GM06990 (cell line): ENCODE measurements at regions not wholly inside any gene's neighbourhood (a gene's known extent, or its start where the extent isn't known, plus 50 kb on each side); places are given as distances from the start of the nearest gene placed in this dataset.

Experiments
- DNase-seq: peaks from one replicate; pipeline ENCODE4 v3.0.0-alpha.2; 2011; ENCODE audit not compliant: insufficient read length; ENCODE audit errors: extremely low read depth
- H3K27me3 ChIP-seq: replicated peaks from 2 replicates; pipeline ENCODE4 v1.6.0; 2011; ENCODE audit warnings: low read length; ENCODE audit not compliant: control insufficient read depth, insufficient read depth
- H3K36me3 ChIP-seq: 2 replicates; pipeline ENCODE4 v1.5.1; 2011; ENCODE audit warnings: low read length; ENCODE audit not compliant: control insufficient read depth, insufficient read depth
- H3K4me3 ChIP-seq: replicated peaks from 2 replicates; pipeline ENCODE4 v1.5.1; 2011; ENCODE audit warnings: low read depth, mild to moderate bottlenecking, control low read depth, low read length
- TF ChIP-seq, protein P1 (sequence below): IDR thresholded peaks from 2 replicates; pipeline ENCODE4 v1.5.1; 2011; ENCODE audit warnings: low read length, control low read depth, mild to moderate bottlenecking, inconsistent platforms; ENCODE audit not compliant: insufficient read depth, poor library complexity, severe bottlenecking

DNA sequence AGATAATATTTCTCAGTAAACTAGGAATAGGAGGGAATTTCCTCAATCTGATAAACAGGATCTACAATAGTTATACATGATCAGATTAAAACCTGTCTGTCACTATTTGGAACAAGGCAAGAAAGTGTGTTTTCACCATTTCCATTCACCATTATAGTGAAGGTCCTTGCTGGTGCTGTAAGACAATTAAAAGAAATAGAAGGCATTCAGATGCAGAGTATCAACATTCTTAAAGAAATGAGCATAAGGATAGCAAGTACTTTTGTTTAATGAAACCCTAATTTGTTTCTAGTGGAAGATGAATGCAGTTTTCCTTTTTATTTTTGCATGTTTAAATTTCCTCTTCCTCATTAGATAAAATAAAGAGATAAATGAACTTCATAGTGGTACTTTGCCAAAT lies 693.7 kb downstream of the PLCL1 start:
- no peaks in the 10 kb centered on the region for H3K27me3 ChIP-seq
- no peaks in the 10 kb centered on the region for H3K36me3 ChIP-seq
- no peak overlapping the region for H3K4me3 ChIP-seq
- DNase-seq, result no peak
- TF ChIP-seq, protein P1, sequence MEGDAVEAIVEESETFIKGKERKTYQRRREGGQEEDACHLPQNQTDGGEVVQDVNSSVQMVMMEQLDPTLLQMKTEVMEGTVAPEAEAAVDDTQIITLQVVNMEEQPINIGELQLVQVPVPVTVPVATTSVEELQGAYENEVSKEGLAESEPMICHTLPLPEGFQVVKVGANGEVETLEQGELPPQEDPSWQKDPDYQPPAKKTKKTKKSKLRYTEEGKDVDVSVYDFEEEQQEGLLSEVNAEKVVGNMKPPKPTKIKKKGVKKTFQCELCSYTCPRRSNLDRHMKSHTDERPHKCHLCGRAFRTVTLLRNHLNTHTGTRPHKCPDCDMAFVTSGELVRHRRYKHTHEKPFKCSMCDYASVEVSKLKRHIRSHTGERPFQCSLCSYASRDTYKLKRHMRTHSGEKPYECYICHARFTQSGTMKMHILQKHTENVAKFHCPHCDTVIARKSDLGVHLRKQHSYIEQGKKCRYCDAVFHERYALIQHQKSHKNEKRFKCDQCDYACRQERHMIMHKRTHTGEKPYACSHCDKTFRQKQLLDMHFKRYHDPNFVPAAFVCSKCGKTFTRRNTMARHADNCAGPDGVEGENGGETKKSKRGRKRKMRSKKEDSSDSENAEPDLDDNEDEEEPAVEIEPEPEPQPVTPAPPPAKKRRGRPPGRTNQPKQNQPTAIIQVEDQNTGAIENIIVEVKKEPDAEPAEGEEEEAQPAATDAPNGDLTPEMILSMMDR, result no peak

DNA sequence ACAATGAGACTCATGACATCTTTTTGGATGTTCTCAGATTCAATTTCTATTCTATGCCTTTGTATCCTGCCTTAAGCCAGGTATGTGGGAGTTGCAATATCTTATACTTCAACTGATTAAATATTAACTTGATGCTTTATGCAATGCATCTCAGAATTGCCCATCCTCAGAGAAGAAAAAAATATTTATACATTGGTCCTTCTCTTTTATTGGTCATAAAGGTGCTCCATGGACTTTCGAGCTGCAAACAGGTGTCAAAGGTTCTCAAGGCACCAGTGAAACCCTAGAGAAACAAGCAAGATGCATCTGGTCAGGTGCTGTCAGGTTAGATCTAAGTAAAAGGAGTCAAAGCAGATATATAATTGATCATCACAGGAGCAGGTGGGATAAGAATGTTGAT lies 690.5 kb downstream of the PLCL1 start:
- no peaks in the 10 kb centered on the region for H3K27me3 ChIP-seq
- no peak for DNase-seq
- TF ChIP-seq, protein P1, result no peak
- no peaks in the 10 kb centered on the region for H3K36me3 ChIP-seq
- no peak overlapping the region for H3K4me3 ChIP-seq

GRCh38 chr2:198490748-198491147 lies 686.4 kb downstream of the PLCL1 start:
- Histone ChIP-seq H3K36me3 (no peaks in the 10 kb centered on the region), H3K4me3 (no peak overlapping the region), H3K27me3 (no peaks in the 10 kb centered on the region)
- TF ChIP-seq, protein P1, result no peak
- no peak for DNase-seq

GRCh38 chr2:198488964-198489363 lies 684.6 kb downstream of the PLCL1 start:
- Histone ChIP-seq H3K27me3 (no peaks in the 10 kb centered on the region), H3K36me3 (no peaks in the 10 kb centered on the region), H3K4me3 (no peak overlapping the region)
- TF ChIP-seq, protein P1, result no peak
- no peak for DNase-seq

GRCh38 chr2:198483051-198483450 lies 678.7 kb downstream of the PLCL1 start:
- no peaks in the 10 kb centered on the region for H3K36me3 ChIP-seq
- no peak overlapping the region for H3K4me3 ChIP-seq
- TF ChIP-seq, protein P1, result no peak
- no peaks in the 10 kb centered on the region; the same call in 1 of the 2 replicates for H3K27me3 ChIP-seq
- DNase-seq, result no peak

GRCh38 chr2:198479065-198479464 lies 674.7 kb downstream of the PLCL1 start:
- TF ChIP-seq, protein P1, result no peak
- no peak overlapping the region for H3K4me3 ChIP-seq
- DNase-seq, result no peak

More at GRCh38 chr2:198479065-198479464, 674.7 kb downstream of the PLCL1 start:
- Histone ChIP-seq H3K36me3 (no peaks in the 10 kb centered on the region), H3K27me3 (no peaks in the 10 kb centered on the region; the same call in 1 of the 2 replicates)
